H1 (cell line): ENCODE measurements at regions not wholly inside any gene's neighbourhood (a gene's known extent, or its start where the extent isn't known, plus 50 kb on each side); places are given as distances from the start of the nearest gene placed in this dataset.

Experiments used
- BRCA1 ChIP-seq: IDR thresholded peaks from 2 replicates; pipeline ENCODE4 v1.6.1; 2012; ENCODE audit warnings: low read depth, low read length, improper control_type of control experiment
- CHD2 ChIP-seq: IDR thresholded peaks from 2 replicates; pipeline ENCODE4 v1.6.1; 2012; ENCODE audit warnings: low read length, improper control_type of control experiment
- CTBP2 ChIP-seq: IDR thresholded peaks from 2 replicates; pipeline ENCODE4 v1.7.0; 2011; ENCODE audit warnings: borderline replicate concordance, mild to moderate bottlenecking, moderate library complexity, mixed read lengths, low read length; ENCODE audit not compliant: insufficient read depth, insufficient read length
- EZH2 ChIP-seq: fragments of 200-600 bp; sonication (generic); IDR thresholded peaks from 2 replicates; pipeline ENCODE4 v1.7.1; 2012; ENCODE audit warnings: low read depth, mild to moderate bottlenecking, moderate library complexity, low read length, inconsistent platforms; ENCODE audit not compliant: severe bottlenecking
- FOSL1 ChIP-seq: IDR thresholded peaks from 2 replicates; pipeline ENCODE4 v1.6.1; 2011; ENCODE audit warnings: mild to moderate bottlenecking, low read depth, low read length, moderate library complexity; ENCODE audit not compliant: insufficient read depth
- NRF1 ChIP-seq: IDR thresholded peaks from 2 replicates; pipeline ENCODE4 v1.6.1; 2011; ENCODE audit warnings: mild to moderate bottlenecking, low read depth, low read length, improper control_type of control experiment
- POLR2AphosphoS5 ChIP-seq: IDR thresholded peaks from 2 replicates; pipeline ENCODE4 v1.6.1; 2011; ENCODE audit warnings: low read depth, low read length
- TF ChIP-seq, protein P1 (sequence below), 3 experiments: IDR thresholded peaks; 1 replicate in 2 of 3; 2 replicates in 1 of 3; pipeline versions ENCODE4 v1.5.1 to v1.6.1; 2011; ENCODE audit warnings: low read length in 3 of 3, mild to moderate bottlenecking in 3 of 3, inconsistent platforms in 2 of 3, low read depth in 1 of 3, moderate library complexity in 1 of 3; ENCODE audit not compliant: insufficient read depth in 1 of 3; ENCODE audit errors: control extremely low read depth in 1 of 3
- TF ChIP-seq, protein P2 (sequence below): IDR thresholded peaks from 2 replicates; pipeline ENCODE4 v1.6.1; 2011; ENCODE audit warnings: low read depth, mild to moderate bottlenecking, low read length; ENCODE audit not compliant: insufficient read depth

DNA sequence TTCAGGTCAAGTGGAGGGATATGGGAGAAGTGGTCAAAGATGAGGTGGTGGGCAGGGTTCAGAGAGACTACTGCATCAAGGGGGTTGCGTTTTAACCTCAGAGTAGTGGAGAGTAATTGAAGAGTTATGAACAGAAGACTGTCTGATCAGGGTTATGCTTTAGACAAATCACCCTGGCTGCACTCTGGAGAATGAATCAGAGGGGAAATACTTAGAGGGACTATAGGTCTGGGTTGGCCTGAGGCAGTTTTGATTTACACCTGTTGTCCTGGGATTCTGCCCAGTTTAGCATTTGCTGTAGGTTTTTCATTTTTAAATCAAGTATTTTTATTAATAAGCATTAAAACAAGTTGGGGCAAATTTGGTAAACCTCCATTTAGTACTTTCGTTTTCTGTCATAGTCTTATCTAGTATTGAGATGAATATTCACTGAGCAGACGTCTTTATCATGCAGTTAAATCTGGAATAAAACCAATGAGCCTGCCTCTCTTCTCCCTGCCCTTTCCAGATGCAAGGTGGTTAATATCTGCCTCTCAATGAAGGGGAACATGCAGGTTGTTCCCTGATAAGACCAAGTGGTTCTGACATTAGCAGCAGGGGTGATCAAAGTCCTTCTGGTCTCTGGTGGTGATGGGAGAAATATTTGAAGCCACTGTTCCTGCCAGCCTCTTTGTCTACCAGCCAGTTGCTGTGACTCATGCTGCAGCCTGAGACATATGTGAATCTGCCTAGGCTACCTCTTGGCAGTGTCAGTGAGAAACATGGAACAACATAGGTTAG, 116.0 kb upstream of the RPS6KA3 start:
- TF ChIP-seq, protein P1, sequence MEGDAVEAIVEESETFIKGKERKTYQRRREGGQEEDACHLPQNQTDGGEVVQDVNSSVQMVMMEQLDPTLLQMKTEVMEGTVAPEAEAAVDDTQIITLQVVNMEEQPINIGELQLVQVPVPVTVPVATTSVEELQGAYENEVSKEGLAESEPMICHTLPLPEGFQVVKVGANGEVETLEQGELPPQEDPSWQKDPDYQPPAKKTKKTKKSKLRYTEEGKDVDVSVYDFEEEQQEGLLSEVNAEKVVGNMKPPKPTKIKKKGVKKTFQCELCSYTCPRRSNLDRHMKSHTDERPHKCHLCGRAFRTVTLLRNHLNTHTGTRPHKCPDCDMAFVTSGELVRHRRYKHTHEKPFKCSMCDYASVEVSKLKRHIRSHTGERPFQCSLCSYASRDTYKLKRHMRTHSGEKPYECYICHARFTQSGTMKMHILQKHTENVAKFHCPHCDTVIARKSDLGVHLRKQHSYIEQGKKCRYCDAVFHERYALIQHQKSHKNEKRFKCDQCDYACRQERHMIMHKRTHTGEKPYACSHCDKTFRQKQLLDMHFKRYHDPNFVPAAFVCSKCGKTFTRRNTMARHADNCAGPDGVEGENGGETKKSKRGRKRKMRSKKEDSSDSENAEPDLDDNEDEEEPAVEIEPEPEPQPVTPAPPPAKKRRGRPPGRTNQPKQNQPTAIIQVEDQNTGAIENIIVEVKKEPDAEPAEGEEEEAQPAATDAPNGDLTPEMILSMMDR (IDR thresholded peaks at IDR 0.05; ENCODE audit: control extremely low read depth in 1 of 3, insufficient read depth in 1 of 3, low read depth in 1 of 3, low read length in 3 of 3), result no peak
- no peak for TF ChIP-seq EZH2
- no peak for TF ChIP-seq CTBP2
- TF ChIP-seq, protein P2, sequence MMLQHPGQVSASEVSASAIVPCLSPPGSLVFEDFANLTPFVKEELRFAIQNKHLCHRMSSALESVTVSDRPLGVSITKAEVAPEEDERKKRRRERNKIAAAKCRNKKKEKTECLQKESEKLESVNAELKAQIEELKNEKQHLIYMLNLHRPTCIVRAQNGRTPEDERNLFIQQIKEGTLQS, result no peak
- no peak for TF ChIP-seq CHD2
- no peak for TF ChIP-seq NRF1
- TF ChIP-seq POLR2AphosphoS5, result no peak
- TF ChIP-seq FOSL1, result no peak
- TF ChIP-seq BRCA1, result no peak
